ENCODE measurements at regions not wholly inside any gene's neighbourhood (a gene's known extent, or its start where the extent isn't known, plus 50 kb on each side); places are given as distances from the start of the nearest gene placed in this dataset.

- Histone ChIP-seq H4K20me1 (no peaks in the 10 kb centered on the region), H3K36me3 (no peaks in the 10 kb centered on the region), H3K4me2 (no peak overlapping the region), H3K9me3 (replicated peaks in 1 of 11) (no peaks in the 10 kb centered on the region), H3K4me1 (no peaks in the 10 kb centered on the region), H3K27ac (no peak overlapping the region), H3K4me3 (no peak overlapping the region), H3K27me3 (no peaks in the 10 kb centered on the region), H3K9ac (no peak overlapping the region)
- no peak for TF ChIP-seq Cebpa-rat (IDR thresholded peaks at IDR 0.05)
Measured at GRCh38 chr6:80658926-80659325, 552.5 kb downstream of the BCKDHB start.

DNA sequence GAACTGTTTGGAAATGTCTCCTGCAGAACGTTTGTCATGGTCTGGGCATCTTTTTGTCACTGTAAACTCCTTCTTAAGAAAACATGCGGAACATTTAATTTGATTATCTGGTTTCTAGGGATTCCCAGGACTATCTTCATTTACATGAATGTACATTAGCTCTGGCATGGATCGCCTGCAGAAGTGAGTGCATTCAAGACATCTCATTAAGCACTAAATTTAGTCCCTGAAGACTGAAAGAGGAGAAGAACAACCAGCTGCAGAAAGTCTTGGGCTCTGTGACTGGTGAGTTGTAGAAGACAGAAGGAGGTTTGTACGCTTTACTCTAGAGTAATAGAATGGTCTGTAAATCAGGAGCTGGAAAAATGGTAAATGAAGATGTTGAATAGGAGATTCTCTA is 540.7 kb downstream of the BCKDHB start:
- no peak overlapping the region for H3K9ac ChIP-seq
- H3K36me3 ChIP-seq: no peaks in the 10 kb centered on the region
- H3K4me2 ChIP-seq: no peak overlapping the region
- H3K9me3 ChIP-seq (replicated peaks in 1 of 11): peaks cover 0 to 10% (median 0%) of the 10 kb centered on the region in 11 experiments; a peak in 2 of 22 replicates
- H3K4me3 ChIP-seq: no peak overlapping the region
- H3K4me1 ChIP-seq: no peaks in the 10 kb centered on the region
- H3K27ac ChIP-seq: no peak overlapping the region
- TF ChIP-seq Cebpa-rat (IDR thresholded peaks at IDR 0.05): no peak
- no peaks in the 10 kb centered on the region for H3K27me3 ChIP-seq
- H4K20me1 ChIP-seq: no peaks in the 10 kb centered on the region

DNA sequence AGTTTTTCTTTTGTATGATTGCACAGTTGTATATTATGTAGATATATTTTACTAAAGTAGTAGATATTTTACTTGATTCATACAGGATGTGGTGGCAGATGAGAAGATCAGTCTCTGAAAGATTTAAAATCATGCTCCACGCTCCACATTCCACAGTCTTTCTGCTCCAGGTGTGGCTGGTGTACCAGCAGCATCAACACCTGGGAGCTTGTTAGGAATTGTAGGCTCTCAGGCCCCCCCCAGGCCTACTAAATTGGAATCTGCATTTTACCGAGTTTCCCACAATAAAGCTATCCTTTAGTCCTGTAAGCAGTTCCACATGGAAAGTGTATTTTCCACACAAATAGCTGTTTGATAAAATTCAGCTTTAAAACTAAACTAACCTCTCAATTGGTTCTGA is 537.4 kb downstream of the BCKDHB start:
- Histone ChIP-seq H4K20me1 (no peaks in the 10 kb centered on the region), H3K27me3 (no peaks in the 10 kb centered on the region), H3K9me3 (replicated peaks in 1 of 11) (peaks cover 0 to 10% (median 0%) of the 10 kb centered on the region in 11 experiments; a peak in 2 of 22 replicates), H3K36me3 (no peaks in the 10 kb centered on the region), H3K4me2 (no peak overlapping the region), H3K4me1 (peaks cover 0 to 4% (median 0%) of the 10 kb centered on the region in 10 experiments; a peak in 1 of 20 replicates), H3K9ac (no peak overlapping the region), H3K27ac (no peak overlapping the region), H3K4me3 (no peak overlapping the region)
- TF ChIP-seq Cebpa-rat (IDR thresholded peaks at IDR 0.05): no peak

- Histone ChIP-seq H3K9me3 (replicated peaks in 1 of 11) (peaks cover 0 to 10% (median 0%) of the 10 kb centered on the region in 11 experiments; a peak in 2 of 22 replicates), H3K36me3 (no peaks in the 10 kb centered on the region), H3K27ac (no peak overlapping the region), H3K4me2 (no peak overlapping the region), H3K9ac (no peak overlapping the region), H3K4me1 (peaks cover 0 to 10% (median 0%) of the 10 kb centered on the region in 10 experiments; a peak in 2 of 20 replicates), H3K27me3 (no peaks in the 10 kb centered on the region), H3K4me3 (no peak overlapping the region), H4K20me1 (no peaks in the 10 kb centered on the region)
- no peak for TF ChIP-seq Cebpa-rat (IDR thresholded peaks at IDR 0.05)
Measured at GRCh38 chr6:80642452-80642851, 536.0 kb downstream of the BCKDHB start.

DNA sequence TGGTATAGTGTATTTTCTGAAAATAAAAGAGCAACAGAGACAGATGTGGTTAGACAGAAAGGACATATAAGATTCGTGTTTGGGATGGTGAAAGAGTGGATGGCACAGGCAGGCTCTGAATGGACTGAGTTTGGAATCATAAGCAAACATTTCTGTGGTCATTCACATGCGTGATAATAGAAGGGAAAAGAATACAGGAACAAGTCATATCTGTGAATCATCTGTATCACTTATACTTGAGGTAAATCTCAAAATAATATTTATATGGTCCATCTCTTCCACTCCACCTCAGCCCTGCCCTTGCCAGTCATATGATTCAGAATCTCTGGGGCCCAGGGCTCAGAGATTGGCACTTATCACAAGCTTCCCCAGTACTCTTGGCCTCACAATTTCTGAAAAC is 535.1 kb downstream of the BCKDHB start:
- Histone ChIP-seq H3K4me3 (no peak overlapping the region), H3K9me3 (replicated peaks in 1 of 11) (peaks cover 0 to 10% (median 0%) of the 10 kb centered on the region in 11 experiments; a peak in 2 of 22 replicates), H4K20me1 (no peaks in the 10 kb centered on the region), H3K27ac (no peak overlapping the region), H3K4me1 (peaks cover 0 to 10% (median 0%) of the 10 kb centered on the region in 10 experiments; a peak in 2 of 20 replicates), H3K9ac (no peak overlapping the region), H3K4me2 (no peak overlapping the region), H3K27me3 (no peaks in the 10 kb centered on the region), H3K36me3 (no peaks in the 10 kb centered on the region)
- TF ChIP-seq Cebpa-rat (IDR thresholded peaks at IDR 0.05): no peak

- no peak for TF ChIP-seq Cebpa-rat (IDR thresholded peaks at IDR 0.05)
- Histone ChIP-seq H3K4me2 (no peak overlapping the region), H3K27ac (no peak overlapping the region), H3K9ac (no peak overlapping the region), H3K36me3 (no peaks in the 10 kb centered on the region), H4K20me1 (no peaks in the 10 kb centered on the region), H3K9me3 (replicated peaks in 1 of 11) (peaks cover 0 to 6% (median 0%) of the 10 kb centered on the region in 11 experiments; a peak in 2 of 22 replicates), H3K27me3 (no peaks in the 10 kb centered on the region), H3K4me3 (no peak overlapping the region), H3K4me1 (peaks cover 0 to 10% (median 0%) of the 10 kb centered on the region in 10 experiments; a peak in 2 of 20 replicates)
Measured at GRCh38 chr6:80640176-80640575, 533.7 kb downstream of the BCKDHB start.

- H3K9me3 ChIP-seq (replicated peaks in 1 of 11): no peaks in the 10 kb centered on the region
- no peaks in the 10 kb centered on the region for H3K27me3 ChIP-seq
- H3K4me2 ChIP-seq: 0 out of 22 replicates have a peak overlapping the region, but pooled peaks of 1 of the 11 experiments have one; percentile 22
- H3K27ac ChIP-seq: no peak overlapping the region
- H3K36me3 ChIP-seq: no peaks in the 10 kb centered on the region
- H3K4me1 ChIP-seq: peaks cover 0 to 10% (median 0%) of the 10 kb centered on the region in 10 experiments; a peak in 2 of 20 replicates
- no peak overlapping the region for H3K9ac ChIP-seq
- no peak overlapping the region for H3K4me3 ChIP-seq
- no peaks in the 10 kb centered on the region for H4K20me1 ChIP-seq
- TF ChIP-seq Cebpa-rat (IDR thresholded peaks at IDR 0.05): no peak
Measured at GRCh38 chr6:80639181-80639629, 532.7 kb downstream of the BCKDHB start.

- H3K9me3 ChIP-seq (replicated peaks in 1 of 11): no peaks in the 10 kb centered on the region
- TF ChIP-seq Cebpa-rat (IDR thresholded peaks at IDR 0.05): no peak
- peaks cover 0 to 10% (median 0%) of the 10 kb centered on the region in 10 experiments; a peak in 2 of 20 replicates for H3K4me1 ChIP-seq
- H3K27ac ChIP-seq: no peak overlapping the region; a peak in 1 of 22 replicates
- peak overlapping the region in 1 of 11 experiments; percentile 22; a peak in 1 of 22 replicates for H3K4me2 ChIP-seq
- no peaks in the 10 kb centered on the region for H4K20me1 ChIP-seq
- H3K4me3 ChIP-seq: no peak overlapping the region
- no peak overlapping the region for H3K9ac ChIP-seq
- no peaks in the 10 kb centered on the region for H3K36me3 ChIP-seq
- H3K27me3 ChIP-seq: no peaks in the 10 kb centered on the region
Measured at GRCh38 chr6:80638213-80639055, 532.0 kb downstream of the BCKDHB start.

GRCh38 chr6:80637312-80637711 is 530.8 kb downstream of the BCKDHB start:
- Histone ChIP-seq H3K36me3 (no peaks in the 10 kb centered on the region), H3K4me2 (no peak overlapping the region), H4K20me1 (no peaks in the 10 kb centered on the region), H3K4me1 (peaks cover 0 to 10% (median 0%) of the 10 kb centered on the region in 10 experiments; a peak in 2 of 20 replicates), H3K27me3 (no peaks in the 10 kb centered on the region), H3K4me3 (no peak overlapping the region), H3K9ac (no peak overlapping the region), H3K27ac (no peak overlapping the region), H3K9me3 (replicated peaks in 1 of 11) (no peaks in the 10 kb centered on the region)
- TF ChIP-seq Cebpa-rat (IDR thresholded peaks at IDR 0.05): no peak
